ENCODE measurements at regions not wholly inside any gene's neighbourhood (a gene's known extent, or its start where the extent isn't known, plus 50 kb on each side); places are given as distances from the start of the nearest gene placed in this dataset.

GRCh38 chr14:56379956-56380355, 199.6 kb upstream of the TMEM260 start:
- Mint-ChIP-seq H3K4me1 (ENCODE audit: low read depth) (peaks cover 16% of the 10 kb centered on the region), H3K9me3 (ENCODE audit: low read depth) (peaks cover 30% of the 10 kb centered on the region), H3K4me3 (ENCODE audit: unreplicated experiment) (no peak overlapping the region), H3K36me3 (ENCODE audit: low read depth) (peaks cover 4% of the 10 kb centered on the region), H3K27ac (ENCODE audit: unreplicated experiment) (no peak overlapping the region), H3K27me3 (ENCODE audit: low read depth) (peaks cover 7% of the 10 kb centered on the region)
- TF ChIP-seq, protein P1, sequence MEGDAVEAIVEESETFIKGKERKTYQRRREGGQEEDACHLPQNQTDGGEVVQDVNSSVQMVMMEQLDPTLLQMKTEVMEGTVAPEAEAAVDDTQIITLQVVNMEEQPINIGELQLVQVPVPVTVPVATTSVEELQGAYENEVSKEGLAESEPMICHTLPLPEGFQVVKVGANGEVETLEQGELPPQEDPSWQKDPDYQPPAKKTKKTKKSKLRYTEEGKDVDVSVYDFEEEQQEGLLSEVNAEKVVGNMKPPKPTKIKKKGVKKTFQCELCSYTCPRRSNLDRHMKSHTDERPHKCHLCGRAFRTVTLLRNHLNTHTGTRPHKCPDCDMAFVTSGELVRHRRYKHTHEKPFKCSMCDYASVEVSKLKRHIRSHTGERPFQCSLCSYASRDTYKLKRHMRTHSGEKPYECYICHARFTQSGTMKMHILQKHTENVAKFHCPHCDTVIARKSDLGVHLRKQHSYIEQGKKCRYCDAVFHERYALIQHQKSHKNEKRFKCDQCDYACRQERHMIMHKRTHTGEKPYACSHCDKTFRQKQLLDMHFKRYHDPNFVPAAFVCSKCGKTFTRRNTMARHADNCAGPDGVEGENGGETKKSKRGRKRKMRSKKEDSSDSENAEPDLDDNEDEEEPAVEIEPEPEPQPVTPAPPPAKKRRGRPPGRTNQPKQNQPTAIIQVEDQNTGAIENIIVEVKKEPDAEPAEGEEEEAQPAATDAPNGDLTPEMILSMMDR (IDR thresholded peaks at IDR 0.05), result no peak
- DNase-seq (ENCODE audit: low spot score), result no peak

- no peak overlapping the region for H3K4me3 Mint-ChIP-seq (ENCODE audit: unreplicated experiment)
- no peak for DNase-seq (ENCODE audit: low spot score)
- H3K36me3 Mint-ChIP-seq (ENCODE audit: low read depth), result peaks cover 8% of the 10 kb centered on the region
- no peak overlapping the region for H3K27ac Mint-ChIP-seq (ENCODE audit: unreplicated experiment)
- peaks cover 50% of the 10 kb centered on the region for H3K9me3 Mint-ChIP-seq (ENCODE audit: low read depth)
- TF ChIP-seq, protein P1 (IDR thresholded peaks at IDR 0.05), result no peak
- H3K27me3 Mint-ChIP-seq (ENCODE audit: low read depth), result peaks cover 6% of the 10 kb centered on the region
- H3K4me1 Mint-ChIP-seq (ENCODE audit: low read depth), result no peaks in the 10 kb centered on the region
Observed at GRCh38 chr14:56386024-56386423, 193.6 kb upstream of the TMEM260 start.

DNA sequence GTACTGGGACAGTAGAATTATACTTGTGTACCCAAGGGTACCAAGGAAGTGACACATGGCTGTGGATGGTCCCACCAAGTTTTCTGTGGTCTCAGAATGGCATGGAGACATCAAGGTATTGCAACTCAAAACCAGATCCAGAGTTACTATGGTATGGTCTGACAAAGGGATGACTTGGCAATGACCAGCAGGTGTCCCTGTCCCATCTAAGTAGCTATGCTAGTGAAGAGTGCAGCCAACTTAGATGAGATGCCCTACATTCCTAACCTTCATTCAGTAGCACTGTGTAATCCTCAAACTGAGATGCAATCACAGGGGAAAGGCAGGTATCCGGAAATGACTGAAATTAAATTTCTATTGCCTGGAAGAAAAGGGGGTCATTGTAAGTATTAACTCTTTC, 188.7 kb upstream of the TMEM260 start:
- Mint-ChIP-seq H3K4me1 (ENCODE audit: low read depth) (no peaks in the 10 kb centered on the region), H3K27ac (ENCODE audit: unreplicated experiment) (no peak overlapping the region), H3K27me3 (ENCODE audit: low read depth) (peaks cover 1% of the 10 kb centered on the region), H3K36me3 (ENCODE audit: low read depth) (peaks cover 4% of the 10 kb centered on the region), H3K4me3 (ENCODE audit: unreplicated experiment) (no peak overlapping the region), H3K9me3 (ENCODE audit: low read depth) (peaks cover 13% of the 10 kb centered on the region)
- TF ChIP-seq, protein P1 (IDR thresholded peaks at IDR 0.05), result no peak
- DNase-seq (ENCODE audit: low spot score), result no peak

- Mint-ChIP-seq H3K4me1 (ENCODE audit: low read depth) (no peaks in the 10 kb centered on the region), H3K27ac (ENCODE audit: unreplicated experiment) (no peak overlapping the region), H3K9me3 (ENCODE audit: low read depth) (peaks cover 5% of the 10 kb centered on the region), H3K4me3 (ENCODE audit: unreplicated experiment) (no peak overlapping the region), H3K36me3 (ENCODE audit: low read depth) (peaks cover 1% of the 10 kb centered on the region), H3K27me3 (ENCODE audit: low read depth) (no peaks in the 10 kb centered on the region)
- DNase-seq (ENCODE audit: low spot score), result no peak
- TF ChIP-seq, protein P1 (IDR thresholded peaks at IDR 0.05), result no peak
Observed at GRCh38 chr14:56394826-56395530, 184.6 kb upstream of the TMEM260 start.

DNA sequence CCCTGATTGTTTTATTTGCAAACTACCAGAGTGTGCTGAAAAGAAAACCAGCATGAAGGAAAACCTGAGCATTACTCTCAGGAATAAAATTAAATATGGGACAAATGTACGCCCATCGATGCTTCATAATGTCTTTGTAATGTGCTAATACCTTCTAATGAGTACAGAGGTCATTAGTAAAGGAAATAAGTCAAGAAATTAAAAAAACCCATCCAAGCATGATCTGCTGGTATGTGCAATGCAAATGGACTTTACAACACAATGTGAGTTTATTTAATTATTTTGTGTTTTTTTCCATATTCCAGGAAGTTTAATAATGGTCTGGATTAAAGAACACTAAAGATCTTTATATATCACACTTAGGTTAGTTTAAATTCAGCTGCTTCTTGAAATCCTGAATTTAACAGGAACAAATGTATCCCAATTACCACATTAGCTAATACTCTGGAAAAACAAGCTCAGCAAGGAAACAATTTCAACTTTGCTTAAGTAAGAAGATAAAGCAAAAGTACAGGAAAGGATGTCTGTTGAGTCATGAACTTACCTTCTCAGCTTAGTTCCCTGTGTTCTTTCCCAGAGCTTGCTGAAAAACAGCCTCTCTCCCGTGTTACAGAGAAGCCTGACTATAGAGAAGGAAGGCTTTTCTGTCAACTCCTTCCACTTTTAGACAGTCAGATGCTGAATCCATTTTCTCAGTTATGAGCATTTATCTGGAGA, 179.3 kb upstream of the TMEM260 start:
- peaks cover 1% of the 10 kb centered on the region for H3K36me3 Mint-ChIP-seq (ENCODE audit: low read depth)
- H3K4me3 Mint-ChIP-seq (ENCODE audit: unreplicated experiment), result no peak overlapping the region
- no peaks in the 10 kb centered on the region for H3K27me3 Mint-ChIP-seq (ENCODE audit: low read depth)
- peaks cover 8% of the 10 kb centered on the region for H3K9me3 Mint-ChIP-seq (ENCODE audit: low read depth)
- no peak overlapping the region for H3K27ac Mint-ChIP-seq (ENCODE audit: unreplicated experiment)
- TF ChIP-seq, protein P1 (IDR thresholded peaks at IDR 0.05), result no peak
- H3K4me1 Mint-ChIP-seq (ENCODE audit: low read depth), result no peaks in the 10 kb centered on the region
- DNase-seq (ENCODE audit: low spot score), result no peak
